ENCODE measurements at regions not wholly inside any gene's neighbourhood (a gene's known extent, or its start where the extent isn't known, plus 50 kb on each side); places are given as distances from the start of the nearest gene placed in this dataset.

- in situ Hi-C loops (cut with HindIII; ENCODE audit: low pct_ligation_motif_present, low sequenced_read_pairs) = no loop called here
- Histone ChIP-seq H3K27me3 (replicated peaks) (no peaks in the 10 kb centered on the region), H3K4me3 (ENCODE audit: low read depth, low read length) (no peak overlapping the region), H3K36me3 (replicated peaks) (no peaks in the 10 kb centered on the region), H3K27ac (no peak overlapping the region)
- no peak for DNase-seq
- TF ChIP-seq CTCF (IDR thresholded peaks at IDR 0.05; ENCODE audit: low read depth, low read length, missing control alignments) = no peak
These were observed 115.3 kb upstream of the SMAD3 start for GRCh38 chr15:66950114-66950513.

- DNase-seq = no peak
- Histone ChIP-seq H3K4me3 (ENCODE audit: low read depth, low read length) (no peak overlapping the region), H3K27ac (no peak overlapping the region), H3K27me3 (replicated peaks) (no peaks in the 10 kb centered on the region), H3K36me3 (replicated peaks) (no peaks in the 10 kb centered on the region)
- in situ Hi-C loops (cut with HindIII; ENCODE audit: low pct_ligation_motif_present, low sequenced_read_pairs) = no loop called here
- TF ChIP-seq CTCF (IDR thresholded peaks at IDR 0.05; ENCODE audit: low read depth, low read length, missing control alignments) = no peak
These were observed 113.7 kb upstream of the SMAD3 start for GRCh38 chr15:66951531-66952320.

GRCh38 chr15:66952756-66953522 lies 112.5 kb upstream of the SMAD3 start:
- no peak for DNase-seq
- H3K36me3 ChIP-seq (replicated peaks) = no peaks in the 10 kb centered on the region
- H3K27me3 ChIP-seq (replicated peaks) = no peaks in the 10 kb centered on the region
- in situ Hi-C loops (cut with HindIII; ENCODE audit: low pct_ligation_motif_present, low sequenced_read_pairs) = no loop called here
- no peak overlapping the region for H3K27ac ChIP-seq
- TF ChIP-seq CTCF (IDR thresholded peaks at IDR 0.05; ENCODE audit: low read depth, low read length, missing control alignments) = no peak
- no peak overlapping the region for H3K4me3 ChIP-seq (ENCODE audit: low read depth, low read length)

GRCh38 chr15:66953523-66954229 lies 111.7 kb upstream of the SMAD3 start:
- no peak for DNase-seq
- Histone ChIP-seq H3K4me3 (ENCODE audit: low read depth, low read length) (no peak overlapping the region), H3K27ac (no peak overlapping the region), H3K27me3 (replicated peaks) (no peaks in the 10 kb centered on the region), H3K36me3 (replicated peaks) (no peaks in the 10 kb centered on the region)
- in situ Hi-C loops (cut with HindIII; ENCODE audit: low pct_ligation_motif_present, low sequenced_read_pairs) = no loop called here
- TF ChIP-seq CTCF (IDR thresholded peaks at IDR 0.05; ENCODE audit: low read depth, low read length, missing control alignments) = no peak

GRCh38 chr15:66954601-66955000 lies 110.8 kb upstream of the SMAD3 start:
- in situ Hi-C loops (cut with HindIII; ENCODE audit: low pct_ligation_motif_present, low sequenced_read_pairs) = no loop called here

More at GRCh38 chr15:66954601-66955000, 110.8 kb upstream of the SMAD3 start:
- DNase-seq = no peak
- no peak for TF ChIP-seq CTCF (IDR thresholded peaks at IDR 0.05; ENCODE audit: low read depth, low read length, missing control alignments)
- Histone ChIP-seq H3K27ac (no peak overlapping the region), H3K36me3 (replicated peaks) (no peaks in the 10 kb centered on the region), H3K27me3 (replicated peaks) (no peaks in the 10 kb centered on the region), H3K4me3 (ENCODE audit: low read depth, low read length) (no peak overlapping the region)
